Daoy (cell line): ENCODE measurements at regions not wholly inside any gene's neighbourhood (a gene's known extent, or its start where the extent isn't known, plus 50 kb on each side); places are given as distances from the start of the nearest gene placed in this dataset.
"Not testable (repeated sequence)": the region's sequence is repeated elsewhere in the genome, so short reads cannot be mapped to it uniquely, and the experiment has no call there.

Experiments used
- DNase-seq: peaks from one replicate; pipeline ENCODE4 v3.0.0-alpha.2; 2015; ENCODE audit warnings: low read depth

GRCh38 chr10:26952094-26952493 is 91.3 kb upstream of the ABI1 start:
- DNase-seq, result no peak

- DNase-seq, result no peak
Observed at GRCh38 chr10:26951650-26952049, 90.9 kb upstream of the ABI1 start.

- no peak for DNase-seq
Observed at GRCh38 chr10:26950934-26951333, 90.2 kb upstream of the ABI1 start.

GRCh38 chr10:26946102-26946811 is 85.5 kb upstream of the ABI1 start:
- no peak for DNase-seq

GRCh38 chr10:26944261-26944882 is 83.6 kb upstream of the ABI1 start:
- DNase-seq, result no peak

GRCh38 chr10:26939962-26940354 is 79.2 kb upstream of the ABI1 start:
- no peak for DNase-seq

- no peak for DNase-seq
Observed at GRCh38 chr10:26939290-26939961, 78.7 kb upstream of the ABI1 start.

- no peak for DNase-seq
Observed at GRCh38 chr10:26938578-26938977, 77.8 kb upstream of the ABI1 start.

GRCh38 chr10:26937371-26937770 is 76.6 kb upstream of the ABI1 start:
- no peak for DNase-seq

GRCh38 chr10:26934190-26934589 is 73.4 kb upstream of the ABI1 start:
- DNase-seq, result not testable (repeated sequence)

GRCh38 chr10:26932576-26932975 is 71.8 kb upstream of the ABI1 start:
- no peak for DNase-seq

GRCh38 chr10:26931223-26931622 is 70.5 kb upstream of the ABI1 start:
- no peak for DNase-seq

- not testable (repeated sequence) for DNase-seq
Observed at GRCh38 chr10:26922824-26923223, 62.1 kb upstream of the ABI1 start.

GRCh38 chr10:26919156-26919860 is 58.5 kb upstream of the ABI1 start:
- peak; percentile 57 for DNase-seq

- DNase-seq, result no peak
Observed at GRCh38 chr10:26914898-26915297, 54.1 kb upstream of the ABI1 start.

GRCh38 chr10:26911811-26912461 is 51.2 kb upstream of the ABI1 start:
- DNase-seq, result no peak
